SK-N-SH treated with all-trans-retinoic acid at 6 μM for 48 hours (cell line): ENCODE measurements at regions not wholly inside any gene's neighbourhood (a gene's known extent, or its start where the extent isn't known, plus 50 kb on each side); places are given as distances from the start of the nearest gene placed in this dataset.

ENCODE experiments used
- ATAC-seq: fragments of 200-7000 bp; cut with Tn5 transposase; 3 replicates; pipeline ENCODE4 v1.9.1; 2020; ENCODE audit warnings: mild to moderate bottlenecking, moderate library complexity
- ARNTL ChIP-seq: fragments of 450-650 bp; formaldehyde crosslinking; IDR thresholded peaks from 2 replicates; pipeline ENCODE4 v1.5.0; 2020; ENCODE audit warnings: low read depth, mild to moderate bottlenecking, moderate library complexity, borderline replicate concordance
- BACH2 ChIP-seq: fragments of 250-450 bp; sonication (Bioruptor Pico); IDR thresholded peaks from 2 replicates; pipeline ENCODE4 v1.9.0; 2021; ENCODE audit warnings: mild to moderate bottlenecking, borderline replicate concordance
- CSDC2 ChIP-seq: fragments of 250-450 bp; sonication (Bioruptor Pico); IDR thresholded peaks from 2 replicates; pipeline ENCODE4 v1.5.0; 2020; ENCODE audit warnings: mild to moderate bottlenecking, moderate library complexity
- ESRRG ChIP-seq: fragments of 250-450 bp; sonication (Bioruptor Pico); IDR thresholded peaks from 2 replicates; pipeline ENCODE4 v1.6.1; 2021; ENCODE audit warnings: mild to moderate bottlenecking
- GLIS3 ChIP-seq: fragments of 250-450 bp; sonication (Bioruptor Pico); IDR thresholded peaks from 2 replicates; pipeline ENCODE4 v1.5.0; 2020; ENCODE audit warnings: mild to moderate bottlenecking, moderate library complexity
- OSR1 ChIP-seq: fragments of 250-450 bp; sonication (Bioruptor Pico); IDR thresholded peaks from 2 replicates; pipeline ENCODE4 v1.8.0; 2022; ENCODE audit warnings: moderate library complexity, mild to moderate bottlenecking, inconsistent platforms
- PPARA ChIP-seq: fragments of 250-450 bp; sonication (Bioruptor Pico); IDR thresholded peaks from 2 replicates; pipeline ENCODE4 v1.5.0; 2020; ENCODE audit warnings: mild to moderate bottlenecking, borderline replicate concordance
- RARB ChIP-seq: fragments of 250-450 bp; sonication (Bioruptor Pico); IDR thresholded peaks from 2 replicates; pipeline ENCODE4 v1.8.0; 2021; ENCODE audit warnings: mild to moderate bottlenecking, moderate library complexity
- SNAI2 ChIP-seq: fragments of 250-450 bp; sonication (Bioruptor Pico); IDR thresholded peaks from 2 replicates; pipeline ENCODE4 v1.5.0; 2020; ENCODE audit warnings: mild to moderate bottlenecking, moderate library complexity
- TCF4 ChIP-seq: fragments of 250-450 bp; sonication (Bioruptor Pico); IDR thresholded peaks from 2 replicates; pipeline ENCODE4 v1.8.0; 2021; ENCODE audit warnings: mild to moderate bottlenecking, moderate library complexity, borderline replicate concordance
- TOX ChIP-seq: fragments of 250-450 bp; sonication (Bioruptor Pico); IDR thresholded peaks from 2 replicates; pipeline ENCODE4 v1.8.0; 2021; ENCODE audit warnings: mild to moderate bottlenecking, moderate library complexity, borderline replicate concordance
- ZC3H10 ChIP-seq: fragments of 250-450 bp; sonication (Bioruptor Pico); IDR thresholded peaks from 2 replicates; pipeline ENCODE4 v1.5.1; 2021; ENCODE audit warnings: mild to moderate bottlenecking, moderate library complexity
- ZFP3 ChIP-seq: fragments of 250-450 bp; sonication (Bioruptor Pico); IDR thresholded peaks from 2 replicates; pipeline ENCODE4 v1.5.0; 2020; ENCODE audit warnings: mild to moderate bottlenecking, moderate library complexity
- ZFP30 ChIP-seq: fragments of 450-650 bp; formaldehyde crosslinking; IDR thresholded peaks from 2 replicates; pipeline ENCODE4 v1.5.0; 2022; ENCODE audit warnings: mild to moderate bottlenecking, moderate library complexity
- ZNF70 ChIP-seq: fragments of 450-650 bp; formaldehyde crosslinking; IDR thresholded peaks from 2 replicates; pipeline ENCODE4 v1.5.0; 2020; ENCODE audit warnings: mild to moderate bottlenecking, moderate library complexity
- ZNF8 ChIP-seq: fragments of 450-650 bp; formaldehyde crosslinking; IDR thresholded peaks from 2 replicates; pipeline ENCODE4 v1.5.0; 2020; ENCODE audit warnings: mild to moderate bottlenecking, moderate library complexity
- TF ChIP-seq, protein P1 (sequence below): fragments of 250-450 bp; sonication (Bioruptor Pico); IDR thresholded peaks from 2 replicates; pipeline ENCODE4 v1.8.0; 2020; ENCODE audit warnings: mild to moderate bottlenecking, moderate library complexity, borderline replicate concordance
- TF ChIP-seq, protein P2 (sequence below): fragments of 250-450 bp; sonication (Bioruptor Pico); IDR thresholded peaks from 2 replicates; pipeline ENCODE4 v1.5.0; 2020; ENCODE audit warnings: mild to moderate bottlenecking, moderate library complexity
- TF ChIP-seq, protein P3 (sequence below): fragments of 250-450 bp; sonication (Bioruptor Pico); IDR thresholded peaks from 2 replicates; pipeline ENCODE4 v1.5.1; 2020; ENCODE audit warnings: low read depth, mild to moderate bottlenecking, moderate library complexity
- TF ChIP-seq, protein P4 (sequence below): fragments of 250-450 bp; sonication (Bioruptor Pico); IDR thresholded peaks from 2 replicates; pipeline ENCODE4 v1.5.1; 2021; ENCODE audit warnings: mild to moderate bottlenecking, moderate library complexity

DNA sequence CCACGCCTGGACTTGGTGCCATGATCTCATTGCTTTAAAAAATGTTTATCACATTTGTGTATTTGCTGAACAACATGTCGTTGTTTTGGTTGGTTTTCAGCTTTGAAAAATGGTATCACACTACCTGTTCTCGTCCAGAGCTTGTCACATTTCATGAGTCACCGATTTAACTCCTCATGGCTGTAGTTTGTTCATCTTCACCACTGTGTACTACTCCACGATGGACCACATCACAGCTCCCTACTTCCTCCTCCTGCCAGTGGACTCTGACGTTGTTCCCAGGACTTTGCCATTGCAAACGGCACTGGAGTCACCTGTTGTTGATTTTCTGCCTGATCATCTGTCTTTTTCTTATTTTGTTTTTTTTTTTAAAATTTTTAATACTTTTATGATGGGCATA is 157.7 kb downstream of the ERMARD start:
- ATAC-seq: no peak

DNA sequence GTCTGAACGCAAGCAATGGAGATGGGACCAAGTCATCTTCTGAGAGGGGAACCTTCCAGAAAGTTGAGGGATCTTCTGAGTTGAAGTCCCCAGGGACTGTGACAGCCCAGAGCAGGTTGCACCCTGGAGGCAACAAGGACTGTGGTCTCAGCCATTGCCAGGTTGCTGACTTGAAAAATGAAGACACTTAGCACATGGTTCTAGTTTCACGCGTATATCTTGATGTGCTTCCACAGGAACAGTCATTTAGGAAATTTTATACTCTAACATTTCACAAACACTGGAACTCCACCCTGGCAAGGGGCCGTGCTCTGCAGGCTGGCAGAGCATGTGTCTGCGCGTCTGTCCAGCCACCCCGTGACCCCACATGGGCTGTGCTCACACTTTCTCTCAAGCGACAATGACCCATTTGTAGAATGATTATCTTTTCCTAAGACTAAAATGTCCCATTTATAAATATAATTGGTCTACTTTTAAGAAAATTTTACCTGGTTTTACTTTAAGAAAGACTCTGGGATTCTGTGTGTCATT is 157.0 kb downstream of the ERMARD start:
- no peak for ATAC-seq
- TF ChIP-seq SNAI2 (CRISPR knock-in tag): no peak
- TF ChIP-seq, protein P1, sequence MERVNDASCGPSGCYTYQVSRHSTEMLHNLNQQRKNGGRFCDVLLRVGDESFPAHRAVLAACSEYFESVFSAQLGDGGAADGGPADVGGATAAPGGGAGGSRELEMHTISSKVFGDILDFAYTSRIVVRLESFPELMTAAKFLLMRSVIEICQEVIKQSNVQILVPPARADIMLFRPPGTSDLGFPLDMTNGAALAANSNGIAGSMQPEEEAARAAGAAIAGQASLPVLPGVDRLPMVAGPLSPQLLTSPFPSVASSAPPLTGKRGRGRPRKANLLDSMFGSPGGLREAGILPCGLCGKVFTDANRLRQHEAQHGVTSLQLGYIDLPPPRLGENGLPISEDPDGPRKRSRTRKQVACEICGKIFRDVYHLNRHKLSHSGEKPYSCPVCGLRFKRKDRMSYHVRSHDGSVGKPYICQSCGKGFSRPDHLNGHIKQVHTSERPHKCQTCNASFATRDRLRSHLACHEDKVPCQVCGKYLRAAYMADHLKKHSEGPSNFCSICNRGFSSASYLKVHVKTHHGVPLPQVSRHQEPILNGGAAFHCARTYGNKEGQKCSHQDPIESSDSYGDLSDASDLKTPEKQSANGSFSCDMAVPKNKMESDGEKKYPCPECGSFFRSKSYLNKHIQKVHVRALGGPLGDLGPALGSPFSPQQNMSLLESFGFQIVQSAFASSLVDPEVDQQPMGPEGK (CRISPR knock-in tag): no peak
- TF ChIP-seq ZNF8: no peak
- TF ChIP-seq ZC3H10 (CRISPR knock-in tag): no peak
- TF ChIP-seq ZFP3 (CRISPR knock-in tag): no peak
- TF ChIP-seq, protein P2, sequence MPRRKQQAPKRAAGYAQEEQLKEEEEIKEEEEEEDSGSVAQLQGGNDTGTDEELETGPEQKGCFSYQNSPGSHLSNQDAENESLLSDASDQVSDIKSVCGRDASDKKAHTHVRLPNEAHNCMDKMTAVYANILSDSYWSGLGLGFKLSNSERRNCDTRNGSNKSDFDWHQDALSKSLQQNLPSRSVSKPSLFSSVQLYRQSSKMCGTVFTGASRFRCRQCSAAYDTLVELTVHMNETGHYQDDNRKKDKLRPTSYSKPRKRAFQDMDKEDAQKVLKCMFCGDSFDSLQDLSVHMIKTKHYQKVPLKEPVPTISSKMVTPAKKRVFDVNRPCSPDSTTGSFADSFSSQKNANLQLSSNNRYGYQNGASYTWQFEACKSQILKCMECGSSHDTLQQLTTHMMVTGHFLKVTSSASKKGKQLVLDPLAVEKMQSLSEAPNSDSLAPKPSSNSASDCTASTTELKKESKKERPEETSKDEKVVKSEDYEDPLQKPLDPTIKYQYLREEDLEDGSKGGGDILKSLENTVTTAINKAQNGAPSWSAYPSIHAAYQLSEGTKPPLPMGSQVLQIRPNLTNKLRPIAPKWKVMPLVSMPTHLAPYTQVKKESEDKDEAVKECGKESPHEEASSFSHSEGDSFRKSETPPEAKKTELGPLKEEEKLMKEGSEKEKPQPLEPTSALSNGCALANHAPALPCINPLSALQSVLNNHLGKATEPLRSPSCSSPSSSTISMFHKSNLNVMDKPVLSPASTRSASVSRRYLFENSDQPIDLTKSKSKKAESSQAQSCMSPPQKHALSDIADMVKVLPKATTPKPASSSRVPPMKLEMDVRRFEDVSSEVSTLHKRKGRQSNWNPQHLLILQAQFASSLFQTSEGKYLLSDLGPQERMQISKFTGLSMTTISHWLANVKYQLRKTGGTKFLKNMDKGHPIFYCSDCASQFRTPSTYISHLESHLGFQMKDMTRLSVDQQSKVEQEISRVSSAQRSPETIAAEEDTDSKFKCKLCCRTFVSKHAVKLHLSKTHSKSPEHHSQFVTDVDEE (CRISPR knock-in tag): no peak
- no peak for TF ChIP-seq OSR1 (CRISPR knock-in tag)
- no peak for TF ChIP-seq ZFP30
- no peak for TF ChIP-seq ZNF70
- no peak for TF ChIP-seq ARNTL (CRISPR knock-in tag)
- TF ChIP-seq, protein P3, sequence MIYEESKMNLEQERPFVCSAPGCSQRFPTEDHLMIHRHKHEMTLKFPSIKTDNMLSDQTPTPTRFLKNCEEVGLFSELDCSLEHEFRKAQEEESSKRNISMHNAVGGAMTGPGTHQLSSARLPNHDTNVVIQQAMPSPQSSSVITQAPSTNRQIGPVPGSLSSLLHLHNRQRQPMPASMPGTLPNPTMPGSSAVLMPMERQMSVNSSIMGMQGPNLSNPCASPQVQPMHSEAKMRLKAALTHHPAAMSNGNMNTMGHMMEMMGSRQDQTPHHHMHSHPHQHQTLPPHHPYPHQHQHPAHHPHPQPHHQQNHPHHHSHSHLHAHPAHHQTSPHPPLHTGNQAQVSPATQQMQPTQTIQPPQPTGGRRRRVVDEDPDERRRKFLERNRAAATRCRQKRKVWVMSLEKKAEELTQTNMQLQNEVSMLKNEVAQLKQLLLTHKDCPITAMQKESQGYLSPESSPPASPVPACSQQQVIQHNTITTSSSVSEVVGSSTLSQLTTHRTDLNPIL (CRISPR knock-in tag): no peak
- TF ChIP-seq ESRRG (CRISPR knock-in tag): no peak
- TF ChIP-seq, protein P4, sequence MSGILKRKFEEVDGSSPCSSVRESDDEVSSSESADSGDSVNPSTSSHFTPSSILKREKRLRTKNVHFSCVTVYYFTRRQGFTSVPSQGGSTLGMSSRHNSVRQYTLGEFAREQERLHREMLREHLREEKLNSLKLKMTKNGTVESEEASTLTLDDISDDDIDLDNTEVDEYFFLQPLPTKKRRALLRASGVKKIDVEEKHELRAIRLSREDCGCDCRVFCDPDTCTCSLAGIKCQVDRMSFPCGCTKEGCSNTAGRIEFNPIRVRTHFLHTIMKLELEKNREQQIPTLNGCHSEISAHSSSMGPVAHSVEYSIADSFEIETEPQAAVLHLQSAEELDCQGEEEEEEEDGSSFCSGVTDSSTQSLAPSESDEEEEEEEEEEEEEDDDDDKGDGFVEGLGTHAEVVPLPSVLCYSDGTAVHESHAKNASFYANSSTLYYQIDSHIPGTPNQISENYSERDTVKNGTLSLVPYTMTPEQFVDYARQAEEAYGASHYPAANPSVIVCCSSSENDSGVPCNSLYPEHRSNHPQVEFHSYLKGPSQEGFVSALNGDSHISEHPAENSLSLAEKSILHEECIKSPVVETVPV (CRISPR knock-in tag): no peak
- TF ChIP-seq RARB (CRISPR knock-in tag): no peak
- TF ChIP-seq TOX (CRISPR knock-in tag): no peak

More for the DNA sequence above, 157.7 kb downstream of the ERMARD start:
- no peak for TF ChIP-seq SNAI2 (CRISPR knock-in tag)
- no peak for TF ChIP-seq ZNF70
- TF ChIP-seq CSDC2: no peak
- TF ChIP-seq ZFP30: no peak
- TF ChIP-seq GLIS3 (CRISPR knock-in tag): no peak
- TF ChIP-seq BACH2 (CRISPR knock-in tag): no peak
- TF ChIP-seq, protein P2 (CRISPR knock-in tag): no peak
- no peak for TF ChIP-seq PPARA (CRISPR knock-in tag)
- no peak for TF ChIP-seq TCF4 (CRISPR knock-in tag)
- TF ChIP-seq, protein P1 (CRISPR knock-in tag): no peak
